T-cell (primary cell): ENCODE measurements at regions not wholly inside any gene's neighbourhood (a gene's known extent, or its start where the extent isn't known, plus 50 kb on each side); places are given as distances from the start of the nearest gene placed in this dataset.

ENCODE experiments used
- ATAC-seq, 4 experiments: fragments of 200-7000 bp in 3 of 4; fragments of 150-1000 bp in 1 of 4; cut with Tn5 transposase; replicated peaks in 1 of 4; 1 replicate in 3 of 4; 2 replicates in 1 of 4; pipeline ENCODE4 v1.10.0; 2021; ENCODE audit warnings: moderate library complexity in 3 of 4, mild to moderate bottlenecking in 2 of 4, moderate number of reproducible peaks in 1 of 4
- CTCF ChIA-PET, 2 donors: fragments of 300-600 bp; sonication (Branson Sonifier 250); formaldehyde crosslinking; loops; one replicate each; lab custom pipeline; 2022; ENCODE audit warnings: antibody characterized with exemption in 2 of 2; lab: Charles Lee
- POLR2A ChIA-PET, 2 donors: fragments of 300-600 bp; sonication (Branson Sonifier 250); formaldehyde crosslinking; loops; one replicate each; lab custom pipeline; 2022; ENCODE audit warnings: antibody characterized with exemption in 2 of 2; lab: Charles Lee
- DNase-seq, 35 experiments: peaks; one replicate each; pipeline versions ENCODE4 v3.0.0 to v3.0.0-alpha.2; 2013 to 2023
- H3K27ac ChIP-seq: one replicate; pipeline ENCODE4 v1.5.1; 2013; ENCODE audit warnings: low read length
- H3K27me3 ChIP-seq, 2 experiments: replicated peaks in 1 of 2; 1 replicate in 1 of 2; 2 replicates in 1 of 2; pipeline versions ENCODE4 v1.6.1 to v1.7.0; 2013; ENCODE audit warnings: low read length in 1 of 2, mixed read lengths in 1 of 2; ENCODE audit not compliant: control insufficient read depth in 2 of 2, insufficient read depth in 2 of 2; ENCODE audit errors: extremely low read depth in 1 of 2
- H3K36me3 ChIP-seq, 2 donors: 1 replicate in 1 of 2; 2 replicates in 1 of 2; pipeline versions ENCODE4 v1.6.1 to v1.7.0; 2013; ENCODE audit warnings: low read length in 1 of 2; ENCODE audit not compliant: control insufficient read depth in 2 of 2, insufficient read depth in 1 of 2; ENCODE audit errors: extremely low read depth in 1 of 2
- H3K4me1 ChIP-seq, 2 experiments: 1 replicate in 1 of 2; 2 replicates in 1 of 2; pipeline versions ENCODE4 v1.6.1 to v1.7.0; 2013; ENCODE audit warnings: low read length in 2 of 2, mixed read lengths in 1 of 2; ENCODE audit not compliant: insufficient read depth in 2 of 2, control insufficient read depth in 1 of 2; ENCODE audit errors: extremely low read depth in 1 of 2
- H3K4me3 ChIP-seq, 2 donors: 1 replicate in 1 of 2; 2 replicates in 1 of 2; pipeline versions ENCODE4 v1.5.1 to v1.7.0; 2013; ENCODE audit warnings: mild to moderate bottlenecking in 2 of 2, low read length in 1 of 2, moderate library complexity in 1 of 2; ENCODE audit not compliant: control insufficient read depth in 1 of 2; ENCODE audit errors: extremely low read depth in 1 of 2
- H3K9me3 ChIP-seq: 2 replicates; pipeline ENCODE4 v1.7.0; 2013
- H3K27ac Mint-ChIP-seq, 2 donors: one replicate each; pipeline ENCODE4 v1.8.0; 2020 to 2021; ENCODE audit warnings: mild to moderate bottlenecking in 2 of 2, mixed read lengths in 2 of 2
- H3K27me3 Mint-ChIP-seq, 2 donors: one replicate each; pipeline ENCODE4 v1.8.0; 2021 to 2022; ENCODE audit warnings: mixed read lengths in 2 of 2
- H3K36me3 Mint-ChIP-seq: one replicate; pipeline ENCODE4 v1.8.0; 2021; ENCODE audit warnings: mixed read lengths
- H3K4me1 Mint-ChIP-seq, 3 donors: one replicate each; pipeline ENCODE4 v1.8.0; 2020 to 2022; ENCODE audit warnings: mixed read lengths in 3 of 3, mild to moderate bottlenecking in 1 of 3
- H3K4me3 Mint-ChIP-seq, 3 donors: one replicate each; pipeline ENCODE4 v1.8.0; 2020 to 2022; ENCODE audit warnings: mild to moderate bottlenecking in 3 of 3, mixed read lengths in 3 of 3, moderate library complexity in 3 of 3
- H3K9me3 Mint-ChIP-seq, 3 donors: one replicate each; pipeline ENCODE4 v1.8.0; 2020 to 2022; ENCODE audit warnings: mixed read lengths in 3 of 3
- WGBS: methylation state at CpG from one replicate; pipeline ENCODE4 v1.1.5; 2013; ENCODE audit warnings: missing lambda C conversion rate; ENCODE audit not compliant: insufficient coverage; 5-methylcytosine and 5-hydroxymethylcytosine counted together

DNA sequence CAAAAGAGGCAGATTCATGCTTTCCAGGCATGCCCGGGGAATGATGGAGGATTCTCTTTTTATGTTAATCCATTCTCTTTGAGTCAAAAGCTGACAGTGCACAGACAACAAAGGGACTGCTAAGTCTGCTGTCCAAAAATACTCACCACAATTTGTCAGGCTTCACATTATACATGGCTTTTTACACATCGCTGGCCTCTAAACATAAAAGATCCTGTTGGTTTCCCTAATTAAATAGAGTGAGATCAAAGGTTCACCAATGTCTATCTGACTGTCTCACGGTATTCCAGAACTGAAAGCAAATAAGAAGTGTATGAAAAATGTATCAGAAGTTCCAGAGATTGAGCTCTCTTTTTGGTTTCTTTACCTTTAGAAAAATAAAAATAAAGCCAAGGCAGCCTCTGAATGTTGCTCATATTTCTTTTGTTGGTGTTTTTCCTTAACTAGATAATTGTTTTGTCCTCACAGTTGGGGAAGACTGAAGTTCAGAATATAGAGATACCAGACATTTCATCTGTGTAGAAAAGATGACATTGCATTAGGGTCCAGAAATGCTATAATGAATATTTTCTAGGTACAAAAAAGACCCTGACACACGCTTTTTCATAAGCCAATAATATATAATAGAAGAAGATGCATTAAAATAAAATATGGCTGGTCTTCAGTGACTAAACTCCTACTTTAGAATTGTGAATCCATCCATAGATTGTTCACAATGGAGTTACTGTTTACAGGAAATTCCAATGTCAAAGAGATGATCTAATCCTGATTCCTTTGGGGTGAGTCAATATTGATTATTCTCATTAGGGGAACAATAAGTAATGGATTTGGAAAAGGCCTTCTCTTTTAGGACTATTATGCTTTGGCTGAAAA, 688.2 kb upstream of the CDH6 start:
- Mint-ChIP-seq H3K4me3 (no peak overlapping the region), H3K36me3 (no peaks in the 10 kb centered on the region), H3K27ac (no peak overlapping the region), H3K4me1 (no peaks in the 10 kb centered on the region), H3K27me3 (no peaks in the 10 kb centered on the region), H3K9me3 (peaks cover 11 to 19% (median 15%) of the 10 kb centered on the region in 3 donors)
- no peaks in the 10 kb centered on the region for H3K27me3 ChIP-seq
- H3K4me3 ChIP-seq = no peak overlapping the region
- WGBS = no CpG with 5 or more reads among the region's 4 CpGs
- ChIA-PET CTCF (no interaction called here), POLR2A (interaction anchor here in 1 of 2 donors (0.6 kb wide), 1 partner anchor 12 kb away, joined by 3 read pairs; no protein-coding TSS in a partner anchor)
- H3K36me3 ChIP-seq = no peaks in the 10 kb centered on the region
- no peak for ATAC-seq
- H3K27ac ChIP-seq = no peak overlapping the region
- no peak for DNase-seq
- no peaks in the 10 kb centered on the region for H3K4me1 ChIP-seq
- H3K9me3 ChIP-seq = no peaks in the 10 kb centered on the region

DNA sequence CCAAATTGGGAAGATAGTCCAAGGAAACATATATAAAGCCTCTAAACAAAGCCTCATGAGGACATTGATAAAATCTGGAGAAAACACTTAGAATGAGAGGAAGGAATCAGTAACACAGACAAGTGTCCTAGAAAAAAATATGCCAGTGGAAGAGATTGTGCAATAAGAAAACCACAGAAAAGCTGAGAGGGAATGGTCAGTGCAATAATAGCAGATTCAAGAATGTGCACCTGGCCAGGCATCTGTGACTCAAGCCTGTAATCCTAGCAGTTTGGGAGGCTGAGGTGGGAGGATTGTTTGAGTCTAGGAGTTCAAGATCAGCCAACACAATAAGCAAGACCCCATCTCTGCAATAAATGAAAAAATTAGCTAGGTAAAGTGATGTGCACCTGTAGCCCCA, 691.2 kb upstream of the CDH6 start:
- no peak overlapping the region for H3K27ac ChIP-seq
- ChIA-PET CTCF (no interaction called here), POLR2A (no interaction called here)
- no peak for ATAC-seq
- H3K27me3 ChIP-seq = no peaks in the 10 kb centered on the region
- DNase-seq = no peak
- H3K9me3 ChIP-seq = no peaks in the 10 kb centered on the region
- H3K27me3 Mint-ChIP-seq = no peaks in the 10 kb centered on the region
- peaks cover 4 to 14% (median 11%) of the 10 kb centered on the region in 3 donors for H3K9me3 Mint-ChIP-seq
- no peaks in the 10 kb centered on the region for H3K4me1 Mint-ChIP-seq
- no peaks in the 10 kb centered on the region for H3K36me3 ChIP-seq
- no peak overlapping the region for H3K4me3 ChIP-seq
- no peaks in the 10 kb centered on the region for H3K4me1 ChIP-seq
- no peak overlapping the region for H3K27ac Mint-ChIP-seq
- no peak overlapping the region for H3K4me3 Mint-ChIP-seq
- H3K36me3 Mint-ChIP-seq = no peaks in the 10 kb centered on the region

DNA sequence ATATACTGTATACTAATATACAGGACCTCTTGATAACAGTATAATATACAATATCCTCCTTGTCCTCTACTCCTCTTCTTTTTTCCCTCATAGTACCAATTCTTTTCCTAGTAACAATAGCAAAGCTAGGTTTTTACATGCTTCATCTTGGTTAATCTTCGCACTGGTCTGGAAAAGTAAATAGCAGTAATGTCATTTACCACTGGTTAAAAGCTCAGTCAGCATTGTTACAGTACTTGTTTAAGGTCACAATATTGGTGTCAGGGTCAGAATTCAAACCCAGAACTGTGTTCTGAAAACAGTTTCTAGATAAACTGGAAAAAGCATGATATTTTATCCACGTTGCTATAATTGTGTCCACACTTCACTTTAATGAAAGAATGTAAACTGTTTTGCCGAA, 692.4 kb upstream of the CDH6 start:
- Histone ChIP-seq H3K4me3 (no peak overlapping the region), H3K27ac (no peak overlapping the region), H3K27me3 (no peaks in the 10 kb centered on the region), H3K36me3 (no peaks in the 10 kb centered on the region), H3K4me1 (no peaks in the 10 kb centered on the region), H3K9me3 (no peaks in the 10 kb centered on the region)
- H3K4me1 Mint-ChIP-seq = no peaks in the 10 kb centered on the region
- CTCF ChIA-PET = no interaction called here
- H3K27ac Mint-ChIP-seq = no peak overlapping the region
- H3K4me3 Mint-ChIP-seq = no peak overlapping the region
- H3K36me3 Mint-ChIP-seq = no peaks in the 10 kb centered on the region
- POLR2A ChIA-PET = no interaction called here
- peaks cover 12 to 19% (median 18%) of the 10 kb centered on the region in 3 donors for H3K9me3 Mint-ChIP-seq
- H3K27me3 Mint-ChIP-seq = no peaks in the 10 kb centered on the region
- no peak for ATAC-seq
- DNase-seq = no peak
- WGBS = no CpG with 5 or more reads among the region's 3 CpGs

DNA sequence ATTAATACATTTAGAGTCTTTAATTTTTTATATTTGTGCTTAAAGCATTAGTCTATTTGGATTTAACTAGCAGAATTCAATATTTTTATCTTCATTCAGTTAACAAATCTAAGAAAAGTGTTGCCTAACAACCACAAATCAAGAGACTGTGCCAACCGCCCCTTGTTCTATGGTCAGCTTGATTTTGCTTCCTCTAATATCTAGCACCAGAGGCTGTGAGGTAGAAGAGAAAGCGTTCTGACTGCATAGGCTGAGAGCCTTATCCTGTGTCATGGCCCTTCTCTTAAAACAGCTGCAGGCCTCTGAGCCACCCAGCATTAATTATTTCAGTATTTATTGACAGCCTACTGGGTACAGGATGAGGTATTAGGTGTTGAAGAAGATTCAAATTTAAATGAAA, 693.0 kb upstream of the CDH6 start:
- no peak for ATAC-seq
- POLR2A ChIA-PET = no interaction called here
- no CpG with 5 or more reads among the region's 2 CpGs for WGBS

DNA sequence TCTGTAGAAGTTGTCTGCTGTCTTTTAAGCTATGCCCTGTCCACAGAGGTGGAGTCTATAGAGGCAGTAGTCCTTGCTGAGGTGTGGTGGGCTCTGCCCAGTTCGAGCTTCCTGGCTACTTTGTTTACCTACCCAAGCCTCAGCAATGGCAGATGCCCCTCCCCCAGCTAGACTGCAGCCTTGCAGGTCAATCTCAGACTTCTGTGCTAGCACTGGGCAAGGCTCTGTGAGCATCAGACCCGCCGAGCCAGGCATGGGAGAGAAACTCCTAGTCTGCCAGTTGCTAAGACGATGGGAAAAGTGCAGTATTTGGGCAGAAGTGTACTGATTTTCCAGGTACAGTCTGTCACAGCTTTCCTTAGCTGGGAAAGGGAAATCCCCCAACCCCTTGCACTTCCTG, 694.1 kb upstream of the CDH6 start:
- WGBS = 33% methylated on average over 1 of the region's 4 CpGs
- CTCF ChIA-PET = no interaction called here
- H3K9me3 Mint-ChIP-seq = peaks cover 14 to 20% (median 19%) of the 10 kb centered on the region in 3 donors
- H3K4me3 ChIP-seq = no peak overlapping the region
- H3K27ac Mint-ChIP-seq = no peak overlapping the region
- ATAC-seq (no peak), DNase-seq (no peak)
- no peaks in the 10 kb centered on the region for H3K36me3 ChIP-seq
- POLR2A ChIA-PET = no interaction called here
- no peaks in the 10 kb centered on the region for H3K36me3 Mint-ChIP-seq
- no peaks in the 10 kb centered on the region for H3K4me1 ChIP-seq
- H3K4me3 Mint-ChIP-seq = no peak overlapping the region
- no peaks in the 10 kb centered on the region for H3K4me1 Mint-ChIP-seq
- H3K9me3 ChIP-seq = no peaks in the 10 kb centered on the region
- H3K27ac ChIP-seq = no peak overlapping the region
- H3K27me3 Mint-ChIP-seq = no peaks in the 10 kb centered on the region
- no peaks in the 10 kb centered on the region for H3K27me3 ChIP-seq

More for the DNA sequence above, 693.0 kb upstream of the CDH6 start:
- Histone ChIP-seq H3K9me3 (no peaks in the 10 kb centered on the region), H3K27ac (no peak overlapping the region), H3K4me3 (no peak overlapping the region), H3K27me3 (no peaks in the 10 kb centered on the region), H3K36me3 (no peaks in the 10 kb centered on the region), H3K4me1 (no peaks in the 10 kb centered on the region)
- no peak overlapping the region for H3K4me3 Mint-ChIP-seq
- H3K4me1 Mint-ChIP-seq = no peaks in the 10 kb centered on the region
- no peak overlapping the region for H3K27ac Mint-ChIP-seq
- no peaks in the 10 kb centered on the region for H3K27me3 Mint-ChIP-seq
- H3K9me3 Mint-ChIP-seq = peaks cover 14 to 20% (median 19%) of the 10 kb centered on the region in 3 donors
- CTCF ChIA-PET = no interaction called here
- H3K36me3 Mint-ChIP-seq = no peaks in the 10 kb centered on the region
- DNase-seq = no peak

DNA sequence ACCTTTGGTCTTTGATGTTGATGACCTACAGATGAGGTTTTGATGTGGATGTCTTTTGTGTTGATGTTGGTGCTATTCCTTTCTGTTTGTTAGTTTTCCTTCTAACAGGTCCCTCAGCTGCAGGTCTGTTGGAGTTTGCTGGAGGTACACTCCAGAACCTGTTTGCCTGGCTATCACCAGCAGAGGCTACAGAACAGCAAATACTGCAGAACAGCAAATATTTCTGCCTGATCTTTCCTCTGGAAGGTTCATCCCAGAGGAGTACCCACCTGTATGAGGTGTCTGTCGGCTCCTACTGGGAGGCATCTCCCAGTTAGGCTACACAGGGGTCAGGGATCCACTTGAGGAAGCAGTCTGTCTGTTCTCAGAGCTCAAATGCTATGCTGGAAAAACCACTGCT, 694.5 kb upstream of the CDH6 start:
- Histone ChIP-seq H3K4me3 (no peak overlapping the region), H3K27me3 (no peaks in the 10 kb centered on the region), H3K27ac (no peak overlapping the region), H3K36me3 (no peaks in the 10 kb centered on the region), H3K9me3 (no peaks in the 10 kb centered on the region), H3K4me1 (no peaks in the 10 kb centered on the region)
- ATAC-seq = no peak
- H3K27me3 Mint-ChIP-seq = no peaks in the 10 kb centered on the region
- ChIA-PET CTCF (no interaction called here), POLR2A (no interaction called here)
- no peak overlapping the region for H3K4me3 Mint-ChIP-seq
- no peak overlapping the region for H3K27ac Mint-ChIP-seq
- no peaks in the 10 kb centered on the region for H3K36me3 Mint-ChIP-seq
- H3K4me1 Mint-ChIP-seq = no peaks in the 10 kb centered on the region
- H3K9me3 Mint-ChIP-seq = peaks cover 13 to 20% (median 17%) of the 10 kb centered on the region in 3 donors
- DNase-seq = no peak
- 30% methylated on average over 1 of the region's 1 CpG for WGBS
